SK-N-SH (cell line): ENCODE measurements at regions not wholly inside any gene's neighbourhood (a gene's known extent, or its start where the extent isn't known, plus 50 kb on each side); places are given as distances from the start of the nearest gene placed in this dataset.
"Not testable (repeated sequence)": the region's sequence is repeated elsewhere in the genome, so short reads cannot be mapped to it uniquely, and the experiment has no call there.

Experiments used
- CTCF ChIA-PET: fragments of 300-600, 350-600 bp; formaldehyde crosslinking; extraction: SDS; loops from one replicate; lab custom pipeline; 2021; lab: Yijun Ruan, JAX
- POLR2A ChIA-PET: fragments of 350-600 bp; sonication (Branson Sonifier 250); formaldehyde crosslinking; extraction: SDS; loops from one replicate; lab custom pipeline; 2020; ENCODE audit warnings: antibody characterized with exemption, inconsistent platforms; lab: Yijun Ruan, JAX
- DNase-seq: peaks from one replicate; pipeline ENCODE4 v3.0.0; 2012
- H2AFZ ChIP-seq: fragments of 200-600 bp; sonication (generic); 2 replicates; pipeline ENCODE4 v1.8.1; 2016; ENCODE audit warnings: antibody characterized with exemption, mild to moderate bottlenecking, low read depth
- H3F3A ChIP-seq: fragments of 200-600 bp; sonication (generic); replicated peaks from 2 replicates; pipeline ENCODE3; 2016; ENCODE audit warnings: antibody characterized with exemption, mild to moderate bottlenecking; ENCODE audit not compliant: insufficient read depth
- H3K27ac ChIP-seq, 2 experiments: fragments of 200-500 bp in 1 of 2; fragments of 200-600 bp in 1 of 2; sonication (Bioruptor generic) in 1 of 2; sonication (generic), shearing (Covaris generic) in 1 of 2; 2 replicates each; pipeline versions ENCODE4 v1.5.1 to v1.6.1; 2014 to 2016; ENCODE audit warnings: low read depth in 2 of 2, inconsistent platforms in 1 of 2, low read length in 1 of 2, mild to moderate bottlenecking in 1 of 2, mixed read lengths in 1 of 2
- H3K27me3 ChIP-seq: fragments of 200-600 bp; sonication (generic), shearing (Covaris generic); 2 replicates; pipeline ENCODE4 v1.6.1; 2016; ENCODE audit warnings: mixed run types; ENCODE audit not compliant: insufficient read depth
- H3K36me3 ChIP-seq, 2 experiments: fragments of 200-500 bp in 1 of 2; fragments of 200-600 bp in 1 of 2; sonication (Bioruptor generic) in 1 of 2; sonication (generic) in 1 of 2; replicated peaks in 1 of 2; 2 replicates each; pipeline versions ENCODE3 to v1.5.1; 2014 to 2016; ENCODE audit warnings: low read length in 1 of 2, mild to moderate bottlenecking in 1 of 2; ENCODE audit not compliant: insufficient read depth in 2 of 2, control insufficient read depth in 1 of 2
- H3K4me1 ChIP-seq, 2 experiments: fragments of 200-500 bp in 1 of 2; fragments of 200-600 bp in 1 of 2; sonication (Bioruptor generic) in 1 of 2; sonication (generic), shearing (Covaris generic) in 1 of 2; 2 replicates each; pipeline versions ENCODE4 v1.5.1 to v1.6.1; 2014 to 2016; ENCODE audit warnings: low read depth in 1 of 2, low read length in 1 of 2, mixed run types in 1 of 2; ENCODE audit not compliant: insufficient read depth in 2 of 2, control insufficient read depth in 1 of 2
- H3K4me2 ChIP-seq: fragments of 200-600 bp; sonication (generic), shearing (Covaris generic); 2 replicates; pipeline ENCODE4 v1.6.1; 2017; ENCODE audit warnings: mixed run types
- H3K4me3 ChIP-seq, 2 experiments: fragments of 200-500 bp in 1 of 2; fragments of 200-600 bp in 1 of 2; sonication (Bioruptor generic) in 1 of 2; sonication (generic), shearing (Covaris generic) in 1 of 2; 2 replicates each; pipeline versions ENCODE4 v1.5.1 to v1.8.1; 2014 to 2016; ENCODE audit warnings: low read depth in 2 of 2, inconsistent platforms in 1 of 2, low read length in 1 of 2, mild to moderate bottlenecking in 1 of 2, mixed read lengths in 1 of 2, moderate library complexity in 1 of 2
- H3K79me2 ChIP-seq: fragments of 200-600 bp; sonication (generic); 2 replicates; pipeline ENCODE4 v1.8.1; 2017; ENCODE audit warnings: mild to moderate bottlenecking; ENCODE audit not compliant: insufficient read depth
- H3K9ac ChIP-seq: fragments of 200-600 bp; sonication (generic); 2 replicates; pipeline ENCODE4 v1.6.1; 2017; ENCODE audit warnings: mixed run types
- H3K9me2 ChIP-seq: fragments of 200-600 bp; sonication (generic); 2 replicates; pipeline ENCODE4 v1.6.1; 2017; ENCODE audit warnings: mixed run types
- H3K9me3 ChIP-seq: fragments of 200-600 bp; sonication (generic); 2 replicates; pipeline ENCODE4 v1.6.1; 2017; ENCODE audit warnings: mixed run types, mild to moderate bottlenecking, moderate library complexity
- H4K20me1 ChIP-seq: fragments of 200-600 bp; sonication (generic); 2 replicates; pipeline ENCODE4 v1.6.1; 2017; ENCODE audit warnings: mild to moderate bottlenecking, mixed run types; ENCODE audit not compliant: insufficient read depth
- FOSL2 ChIP-seq: IDR thresholded peaks from 2 replicates; pipeline ENCODE4 v1.4.0; 2012; ENCODE audit warnings: low read depth, mild to moderate bottlenecking, moderate library complexity, borderline replicate concordance
- MXI1 ChIP-seq: IDR thresholded peaks from 2 replicates; pipeline ENCODE4 v1.6.1; 2012; ENCODE audit warnings: mild to moderate bottlenecking, low read depth, low read length, improper control_type of control experiment
- SMC3 ChIP-seq: IDR thresholded peaks from 2 replicates; pipeline ENCODE4 v1.6.1; 2012; ENCODE audit warnings: low read depth, low read length, improper control_type of control experiment
- USF1 ChIP-seq: IDR thresholded peaks from 2 replicates; pipeline ENCODE4 v1.4.0; 2012; ENCODE audit warnings: low read depth, borderline replicate concordance
- WGBS: methylation state at CpG from one replicate; pipeline ENCODE4 v1.1.6; 2017; ENCODE audit warnings: low lambda C conversion rate; 5-methylcytosine and 5-hydroxymethylcytosine counted together

GRCh38 chr7:25603427-25603740 lies 375.1 kb upstream of the NPVF start:
- H3K4me1 ChIP-seq, H3K4me3 ChIP-seq, H3K36me3 ChIP-seq, H3F3A ChIP-seq, H3K27ac ChIP-seq, H2AFZ ChIP-seq, POLR2A ChIA-PET, H4K20me1 ChIP-seq, H3K9ac ChIP-seq, H3K79me2 ChIP-seq, DNase-seq, H3K9me2 ChIP-seq, H3K4me2 ChIP-seq, H3K9me3 ChIP-seq, H3K27me3 ChIP-seq: not testable (repeated sequence)
- CTCF ChIA-PET, result interaction anchor here (0.9 kb wide), 1 partner anchor 248 kb away, joined by 3 read pairs; no protein-coding TSS in a partner anchor
- 44% methylated on average over 3 of the region's 9 CpGs for WGBS

- Histone ChIP-seq H3K9me2 (no peaks in the 10 kb centered on the region), H3K9me3 (no peaks in the 10 kb centered on the region), H3K4me2 (no peak overlapping the region), H3K27ac (no peak overlapping the region), H3K4me1 (no peaks in the 10 kb centered on the region), H2AFZ (no peak overlapping the region), H3K4me3 (no peak overlapping the region), H3F3A (no peaks in the 10 kb centered on the region), H4K20me1 (no peaks in the 10 kb centered on the region), H3K27me3 (no peaks in the 10 kb centered on the region), H3K36me3 (no peaks in the 10 kb centered on the region), H3K79me2 (no peaks in the 10 kb centered on the region), H3K9ac (no peak overlapping the region)
- ChIA-PET POLR2A (no interaction called here), CTCF (no interaction called here)
- TF ChIP-seq SMC3, result no peak
- no peak for DNase-seq
- WGBS, result 31% methylated on average over 4 of the region's 4 CpGs
Measured at GRCh38 chr7:25611196-25611595, 382.9 kb upstream of the NPVF start.

- Histone ChIP-seq H3K27ac (no peak overlapping the region), H2AFZ (no peak overlapping the region), H3K79me2 (no peaks in the 10 kb centered on the region), H3F3A (no peaks in the 10 kb centered on the region), H3K36me3 (no peaks in the 10 kb centered on the region), H4K20me1 (no peaks in the 10 kb centered on the region), H3K9me3 (no peaks in the 10 kb centered on the region), H3K9ac (no peak overlapping the region), H3K4me3 (no peak overlapping the region), H3K9me2 (no peaks in the 10 kb centered on the region), H3K27me3 (no peaks in the 10 kb centered on the region), H3K4me1 (peaks cover 0 to under 1% of the 10 kb centered on the region in 2 experiments; a peak in 1 of 4 replicates), H3K4me2 (no peak overlapping the region)
- DNase-seq, result no peak
- no peak for TF ChIP-seq USF1
- TF ChIP-seq FOSL2, result no peak
- 76% methylated on average over 4 of the region's 4 CpGs for WGBS
- ChIA-PET CTCF (interaction anchor here (1.2 to 3.9 kb wide), 3 partner anchors 13 to 355 kb away, joined by 3 to 12 read pairs (median 3); no protein-coding TSS in a partner anchor), POLR2A (no interaction called here)
Measured at GRCh38 chr7:25613912-25614311, 385.6 kb upstream of the NPVF start.

- Histone ChIP-seq H3K9me3 (no peaks in the 10 kb centered on the region), H3K9me2 (no peaks in the 10 kb centered on the region), H3K36me3 (no peaks in the 10 kb centered on the region), H3F3A (no peaks in the 10 kb centered on the region), H3K27me3 (no peaks in the 10 kb centered on the region), H3K9ac (no peak overlapping the region), H3K4me2 (no peak overlapping the region)
- DNase-seq, result no peak
- 16% methylated on average over 3 of the region's 3 CpGs for WGBS
- no peak for TF ChIP-seq MXI1
- TF ChIP-seq, all 33 proteins: peak for 0
- H3K27ac ChIP-seq, result no peak overlapping the region
- no peaks in the 10 kb centered on the region for H3K79me2 ChIP-seq
- peaks cover 0 to 5% of the 10 kb centered on the region in 2 experiments; a peak in 2 of 4 replicates for H3K4me1 ChIP-seq
- H3K4me3 ChIP-seq, result no peak overlapping the region
- ChIA-PET POLR2A (no interaction called here), CTCF (interaction anchor here (1.2 to 3.9 kb wide), 3 partner anchors 13 to 355 kb away, joined by 3 to 12 read pairs (median 3); no protein-coding TSS in a partner anchor)
- H2AFZ ChIP-seq, result no peak overlapping the region
- H4K20me1 ChIP-seq, result no peaks in the 10 kb centered on the region
Measured at GRCh38 chr7:25614415-25614814, 386.1 kb upstream of the NPVF start.
